ENCODE measurements at regions not wholly inside any gene's neighbourhood (a gene's known extent, or its start where the extent isn't known, plus 50 kb on each side); places are given as distances from the start of the nearest gene placed in this dataset.

GRCh38 chr3:168884353-168884903 is 779.1 kb downstream of the MECOM start:
- DNase-seq, result peak; percentile 39

GRCh38 chr3:168883145-168883544 is 780.4 kb downstream of the MECOM start:
- no peak for DNase-seq

- no peak for DNase-seq
These were observed 781.7 kb downstream of the MECOM start for GRCh38 chr3:168881804-168882203.

GRCh38 chr3:168878655-168879054 is 782.9 kb upstream of the GOLIM4 start:
- DNase-seq, result no peak

GRCh38 chr3:168877899-168878298 is 782.2 kb upstream of the GOLIM4 start:
- DNase-seq, result no peak

GRCh38 chr3:168876346-168877035 is 780.8 kb upstream of the GOLIM4 start:
- DNase-seq, result no peak

- DNase-seq, result no peak
These were observed 777.1 kb upstream of the GOLIM4 start for GRCh38 chr3:168872826-168873225.

GRCh38 chr3:168870892-168871291 is 775.2 kb upstream of the GOLIM4 start:
- DNase-seq, result no peak

GRCh38 chr3:168865022-168865551 is 769.4 kb upstream of the GOLIM4 start:
- peak; percentile 43 for DNase-seq

- DNase-seq, result no peak
These were observed 768.6 kb upstream of the GOLIM4 start for GRCh38 chr3:168864107-168865021.

GRCh38 chr3:168863561-168863960 is 767.8 kb upstream of the GOLIM4 start:
- no peak for DNase-seq

- DNase-seq, result no peak
These were observed 766.7 kb upstream of the GOLIM4 start for GRCh38 chr3:168862466-168862865.

- DNase-seq, result no peak
These were observed 764.9 kb upstream of the GOLIM4 start for GRCh38 chr3:168860592-168860991.

- DNase-seq, result no peak
These were observed 764.3 kb upstream of the GOLIM4 start for GRCh38 chr3:168860028-168860427.

- DNase-seq, result no peak
These were observed 763.9 kb upstream of the GOLIM4 start for GRCh38 chr3:168859574-168859973.

- DNase-seq, result no peak
These were observed 763.4 kb upstream of the GOLIM4 start for GRCh38 chr3:168859143-168859542.

GRCh38 chr3:168858327-168858726 is 762.6 kb upstream of the GOLIM4 start:
- no peak for DNase-seq

GRCh38 chr3:168850109-168850508 is 754.4 kb upstream of the GOLIM4 start:
- no peak for DNase-seq

- peak; percentile 71 for DNase-seq
These were observed 751.7 kb upstream of the GOLIM4 start for GRCh38 chr3:168847291-168847883.

- DNase-seq, result no peak
These were observed 749.3 kb upstream of the GOLIM4 start for GRCh38 chr3:168844894-168845482.

- no peak for DNase-seq
These were observed 748.7 kb upstream of the GOLIM4 start for GRCh38 chr3:168844472-168844871.

- DNase-seq, result no peak
These were observed 747.8 kb upstream of the GOLIM4 start for GRCh38 chr3:168843481-168843880.

- DNase-seq, result no peak
These were observed 743.9 kb upstream of the GOLIM4 start for GRCh38 chr3:168839653-168840052.
